ENCODE measurements at regions not wholly inside any gene's neighbourhood (a gene's known extent, or its start where the extent isn't known, plus 50 kb on each side); places are given as distances from the start of the nearest gene placed in this dataset.

DNA sequence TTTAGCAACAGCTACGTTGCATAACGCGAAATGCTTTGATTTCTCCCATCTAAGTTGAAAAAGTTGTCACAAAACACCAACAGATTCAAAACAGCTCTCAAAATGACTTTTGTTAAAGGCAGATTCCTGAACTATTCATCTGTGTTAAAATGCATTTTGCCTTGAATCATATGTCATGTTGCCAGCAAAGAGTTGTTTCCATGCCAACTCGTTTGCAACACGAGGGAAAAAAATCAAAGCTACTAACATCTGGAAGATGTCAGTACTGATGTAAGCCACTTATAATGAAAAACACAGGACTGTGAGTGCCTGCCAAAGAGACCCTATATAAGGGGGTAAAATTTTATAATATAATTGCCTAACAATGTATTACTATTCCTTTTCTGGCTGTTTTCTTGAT is 182.7 kb upstream of the PTBP2 start:
- no peak for FAIRE-seq
- DNase-seq (ENCODE audit: insufficient read length, low spot score), result no peak
- TF ChIP-seq, protein P1, sequence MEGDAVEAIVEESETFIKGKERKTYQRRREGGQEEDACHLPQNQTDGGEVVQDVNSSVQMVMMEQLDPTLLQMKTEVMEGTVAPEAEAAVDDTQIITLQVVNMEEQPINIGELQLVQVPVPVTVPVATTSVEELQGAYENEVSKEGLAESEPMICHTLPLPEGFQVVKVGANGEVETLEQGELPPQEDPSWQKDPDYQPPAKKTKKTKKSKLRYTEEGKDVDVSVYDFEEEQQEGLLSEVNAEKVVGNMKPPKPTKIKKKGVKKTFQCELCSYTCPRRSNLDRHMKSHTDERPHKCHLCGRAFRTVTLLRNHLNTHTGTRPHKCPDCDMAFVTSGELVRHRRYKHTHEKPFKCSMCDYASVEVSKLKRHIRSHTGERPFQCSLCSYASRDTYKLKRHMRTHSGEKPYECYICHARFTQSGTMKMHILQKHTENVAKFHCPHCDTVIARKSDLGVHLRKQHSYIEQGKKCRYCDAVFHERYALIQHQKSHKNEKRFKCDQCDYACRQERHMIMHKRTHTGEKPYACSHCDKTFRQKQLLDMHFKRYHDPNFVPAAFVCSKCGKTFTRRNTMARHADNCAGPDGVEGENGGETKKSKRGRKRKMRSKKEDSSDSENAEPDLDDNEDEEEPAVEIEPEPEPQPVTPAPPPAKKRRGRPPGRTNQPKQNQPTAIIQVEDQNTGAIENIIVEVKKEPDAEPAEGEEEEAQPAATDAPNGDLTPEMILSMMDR (IDR thresholded peaks at IDR 0.05; ENCODE audit: insufficient read depth, missing control alignments), result no peak

DNA sequence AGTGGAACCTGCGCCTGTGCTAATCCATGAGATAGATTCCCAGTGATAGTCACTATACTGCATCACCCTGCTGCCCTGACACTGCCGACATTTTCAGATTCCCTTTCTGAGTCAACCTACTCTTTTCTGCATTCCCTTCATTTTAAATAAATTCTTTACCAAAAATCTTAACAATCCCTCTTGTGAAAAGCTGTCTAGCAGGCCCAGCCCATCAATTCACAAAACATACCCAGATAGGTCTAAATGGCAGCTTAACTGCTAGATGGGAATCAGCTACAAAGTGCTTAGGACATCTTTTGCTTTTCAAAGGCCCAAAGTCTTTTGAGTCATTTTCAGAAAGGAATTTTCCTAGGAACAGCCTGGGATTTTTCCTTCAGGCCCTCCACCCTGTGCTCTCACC is 180.1 kb upstream of the PTBP2 start:
- DNase-seq (ENCODE audit: insufficient read length, low spot score), result no peak
- FAIRE-seq, result no peak
- TF ChIP-seq, protein P1 (IDR thresholded peaks at IDR 0.05; ENCODE audit: insufficient read depth, missing control alignments), result no peak

DNA sequence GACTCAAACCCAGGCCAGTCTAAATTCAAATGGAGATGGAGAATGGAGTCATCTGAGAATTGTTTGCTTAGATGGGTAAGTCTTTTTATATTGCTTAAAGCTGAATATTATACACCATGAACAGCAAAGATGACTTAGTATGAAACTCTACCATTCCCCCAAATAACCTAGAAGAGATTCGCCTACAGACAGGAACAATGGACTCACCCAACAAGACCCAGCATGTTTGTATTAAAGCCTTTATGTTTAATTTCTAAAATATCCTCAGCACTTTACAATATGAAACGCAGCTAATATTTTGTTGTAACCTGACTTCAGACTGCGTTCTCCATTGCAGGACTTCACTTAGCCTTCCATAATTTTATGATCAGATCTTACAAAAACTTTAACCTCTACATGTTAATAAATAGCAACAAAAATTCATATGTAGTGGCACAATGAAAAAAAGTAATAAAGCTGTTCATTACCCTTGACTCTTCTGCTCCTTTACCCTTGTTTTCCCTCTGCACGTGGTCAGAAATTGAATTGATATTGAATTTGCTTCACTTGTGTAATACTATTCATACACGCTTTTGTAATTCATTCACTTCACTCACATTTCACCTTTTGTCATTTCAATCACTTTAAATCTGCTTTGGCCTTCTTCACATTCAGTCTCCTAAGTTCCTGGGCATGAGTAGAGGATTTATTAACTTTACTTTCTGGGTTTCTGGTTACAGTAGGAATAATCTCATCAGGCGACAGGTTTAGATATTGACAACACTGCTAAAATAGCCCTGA is 177.3 kb upstream of the PTBP2 start:
- FAIRE-seq (no peak), DNase-seq (ENCODE audit: insufficient read length, low spot score) (no peak)

DNA sequence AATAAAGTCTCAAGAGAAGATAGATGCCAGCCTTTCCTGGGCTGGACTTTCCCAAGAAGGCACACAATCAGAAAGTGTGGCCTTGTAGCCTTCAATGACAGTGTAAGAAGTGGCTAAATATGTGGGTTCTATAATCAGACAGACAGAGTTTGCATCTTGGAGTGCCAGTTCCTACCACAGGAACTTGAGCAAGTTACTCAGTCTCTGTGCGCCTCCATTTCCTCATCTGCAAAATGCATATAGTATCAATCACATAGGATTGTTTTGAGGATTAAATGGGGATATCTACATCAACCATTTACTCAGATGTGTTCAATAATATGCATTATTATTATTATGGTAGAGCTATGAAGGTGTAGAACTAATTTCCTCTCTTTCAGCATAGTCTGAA is 176.8 kb upstream of the PTBP2 start:
- no peak for DNase-seq (ENCODE audit: insufficient read length, low spot score)

More for the DNA sequence above, 177.3 kb upstream of the PTBP2 start:
- TF ChIP-seq, protein P1 (IDR thresholded peaks at IDR 0.05; ENCODE audit: insufficient read depth, missing control alignments), result no peak

DNA sequence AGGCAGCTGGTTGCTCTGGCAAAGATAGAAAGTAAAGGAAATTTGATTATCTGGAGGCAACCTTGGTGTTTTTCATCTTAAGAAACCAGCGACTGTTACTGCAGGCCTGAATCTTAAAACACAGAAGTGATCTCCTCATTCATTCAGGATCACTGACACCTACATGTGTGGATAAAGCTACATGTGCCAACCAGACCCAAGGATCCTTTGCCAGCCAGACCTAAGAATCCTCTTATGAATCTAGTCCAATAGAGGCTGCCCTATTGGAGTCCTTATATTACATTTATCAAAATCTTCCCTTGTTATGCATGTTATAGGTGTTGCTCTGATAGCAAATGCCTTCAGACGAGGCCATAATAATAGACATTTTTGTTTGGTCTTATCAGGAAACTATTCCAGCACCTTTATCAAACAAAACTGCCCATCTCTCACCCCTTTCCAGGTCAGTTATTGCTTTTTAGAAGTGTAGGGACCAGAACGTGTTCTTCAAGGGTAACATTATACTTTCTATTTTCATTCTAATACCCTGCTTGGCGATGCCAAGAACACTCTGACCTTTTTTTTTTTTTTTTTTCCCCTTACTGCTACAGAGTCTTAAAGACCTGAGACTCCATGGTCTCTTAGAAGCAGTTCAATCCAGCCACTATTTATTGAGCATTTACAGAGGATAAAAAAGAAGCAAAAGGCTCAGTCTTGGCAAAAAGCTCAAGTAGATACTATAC is 175.5 kb upstream of the PTBP2 start:
- no peak for DNase-seq (ENCODE audit: insufficient read length, low spot score)
- TF ChIP-seq, protein P1 (IDR thresholded peaks at IDR 0.05; ENCODE audit: insufficient read depth, missing control alignments), result no peak
- no peak for FAIRE-seq

More for the DNA sequence above, 176.8 kb upstream of the PTBP2 start:
- TF ChIP-seq, protein P1 (IDR thresholded peaks at IDR 0.05; ENCODE audit: insufficient read depth, missing control alignments), result no peak
- no peak for FAIRE-seq

DNA sequence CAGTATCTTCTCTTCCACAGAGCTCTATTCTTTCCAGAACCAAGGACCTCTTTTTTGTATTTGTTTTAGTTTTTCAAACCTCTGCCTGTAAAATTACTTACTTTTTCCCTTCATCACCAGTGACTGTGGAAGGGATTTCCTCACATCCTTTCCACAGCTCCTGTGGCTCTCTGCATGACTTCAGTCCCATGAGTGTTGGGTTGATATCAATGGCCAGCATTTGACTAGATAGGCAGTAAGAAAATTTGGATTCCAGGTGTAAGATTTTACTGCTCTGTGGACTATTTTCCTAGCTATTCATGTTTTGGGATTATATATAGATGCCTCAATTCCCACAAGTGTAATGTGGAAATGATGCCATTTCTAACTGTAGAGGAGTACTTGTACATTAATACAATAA is 171.5 kb upstream of the PTBP2 start:
- FAIRE-seq (no peak), DNase-seq (ENCODE audit: insufficient read length, low spot score) (no peak)

More for the DNA sequence above, 171.5 kb upstream of the PTBP2 start:
- TF ChIP-seq, protein P1 (IDR thresholded peaks at IDR 0.05; ENCODE audit: insufficient read depth, missing control alignments), result no peak

Measured in D721Med (cell line).